Brain microvascular endothelial cell (primary cell): ENCODE measurements at regions not wholly inside any gene's neighbourhood (a gene's known extent, or its start where the extent isn't known, plus 50 kb on each side); places are given as distances from the start of the nearest gene placed in this dataset.
A peak's percentile ranks its signal among the peaks of the same experiment; 100 is the strongest.
"Not testable (repeated sequence)": the region's sequence is repeated elsewhere in the genome, so short reads cannot be mapped to it uniquely, and the experiment has no call there.

ENCODE experiments used
- DNase-seq: peaks from one replicate; pipeline ENCODE4 v3.0.0-alpha.2; 2020
- H3K27ac ChIP-seq: fragments of 250-450 bp; sonication (Bioruptor Pico); 2 replicates; pipeline ENCODE4 v1.5.1; 2020; ENCODE audit warnings: mild to moderate bottlenecking, moderate library complexity
- H3K27me3 ChIP-seq: fragments of 250-450 bp; sonication (Bioruptor Pico); replicated peaks from 2 replicates; pipeline ENCODE4 v1.5.1; 2020; ENCODE audit warnings: mild to moderate bottlenecking
- H3K36me3 ChIP-seq: fragments of 250-450 bp; sonication (Bioruptor Pico); replicated peaks from 2 replicates; pipeline ENCODE4 v1.5.1; 2020; ENCODE audit warnings: mild to moderate bottlenecking
- H3K4me3 ChIP-seq: 2 replicates; pipeline ENCODE4 v1.5.1; 2011; ENCODE audit warnings: low read depth, mild to moderate bottlenecking, control low read depth, low read length, moderate library complexity
- in situ Hi-C: cut with HindIII; loops from 2 replicates; pipeline ENCODE4 v1.10.0; 2017; ENCODE audit warnings: low sequenced_read_pairs, low pct_ligation_motif_present
- TF ChIP-seq, protein P1 (sequence below): IDR thresholded peaks from 2 replicates; pipeline ENCODE4 v1.5.1; 2011; ENCODE audit warnings: low read depth, mild to moderate bottlenecking, moderate library complexity, low read length, control low read depth, inconsistent platforms; ENCODE audit errors: missing control alignments

DNA sequence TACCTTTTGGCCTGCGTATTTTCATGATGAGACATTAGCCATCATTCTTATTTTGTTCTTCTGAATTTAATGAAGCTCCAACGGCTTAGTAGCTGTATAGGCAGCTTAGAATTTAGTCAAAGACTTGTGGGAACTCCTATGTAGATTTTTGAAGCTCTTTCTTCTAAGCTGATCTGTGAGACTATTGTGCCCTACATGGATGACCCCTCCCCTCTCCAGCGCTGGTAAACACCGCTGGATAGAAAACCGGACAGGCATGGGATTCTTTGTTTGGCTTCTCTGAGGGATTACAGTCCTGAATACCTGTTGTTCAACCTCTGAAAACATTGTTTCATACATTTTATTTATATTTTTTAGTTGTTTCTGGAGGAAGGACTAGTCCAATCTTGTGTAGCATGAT lies 1353.4 kb downstream of the GRIK2 start:
- TF ChIP-seq, protein P1, sequence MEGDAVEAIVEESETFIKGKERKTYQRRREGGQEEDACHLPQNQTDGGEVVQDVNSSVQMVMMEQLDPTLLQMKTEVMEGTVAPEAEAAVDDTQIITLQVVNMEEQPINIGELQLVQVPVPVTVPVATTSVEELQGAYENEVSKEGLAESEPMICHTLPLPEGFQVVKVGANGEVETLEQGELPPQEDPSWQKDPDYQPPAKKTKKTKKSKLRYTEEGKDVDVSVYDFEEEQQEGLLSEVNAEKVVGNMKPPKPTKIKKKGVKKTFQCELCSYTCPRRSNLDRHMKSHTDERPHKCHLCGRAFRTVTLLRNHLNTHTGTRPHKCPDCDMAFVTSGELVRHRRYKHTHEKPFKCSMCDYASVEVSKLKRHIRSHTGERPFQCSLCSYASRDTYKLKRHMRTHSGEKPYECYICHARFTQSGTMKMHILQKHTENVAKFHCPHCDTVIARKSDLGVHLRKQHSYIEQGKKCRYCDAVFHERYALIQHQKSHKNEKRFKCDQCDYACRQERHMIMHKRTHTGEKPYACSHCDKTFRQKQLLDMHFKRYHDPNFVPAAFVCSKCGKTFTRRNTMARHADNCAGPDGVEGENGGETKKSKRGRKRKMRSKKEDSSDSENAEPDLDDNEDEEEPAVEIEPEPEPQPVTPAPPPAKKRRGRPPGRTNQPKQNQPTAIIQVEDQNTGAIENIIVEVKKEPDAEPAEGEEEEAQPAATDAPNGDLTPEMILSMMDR = no peak
- in situ Hi-C loops = no loop called here
- Histone ChIP-seq H3K27me3 (no peaks in the 10 kb centered on the region), H3K36me3 (no peaks in the 10 kb centered on the region), H3K4me3 (no peak overlapping the region), H3K27ac (no peak overlapping the region)
- DNase-seq = no peak

DNA sequence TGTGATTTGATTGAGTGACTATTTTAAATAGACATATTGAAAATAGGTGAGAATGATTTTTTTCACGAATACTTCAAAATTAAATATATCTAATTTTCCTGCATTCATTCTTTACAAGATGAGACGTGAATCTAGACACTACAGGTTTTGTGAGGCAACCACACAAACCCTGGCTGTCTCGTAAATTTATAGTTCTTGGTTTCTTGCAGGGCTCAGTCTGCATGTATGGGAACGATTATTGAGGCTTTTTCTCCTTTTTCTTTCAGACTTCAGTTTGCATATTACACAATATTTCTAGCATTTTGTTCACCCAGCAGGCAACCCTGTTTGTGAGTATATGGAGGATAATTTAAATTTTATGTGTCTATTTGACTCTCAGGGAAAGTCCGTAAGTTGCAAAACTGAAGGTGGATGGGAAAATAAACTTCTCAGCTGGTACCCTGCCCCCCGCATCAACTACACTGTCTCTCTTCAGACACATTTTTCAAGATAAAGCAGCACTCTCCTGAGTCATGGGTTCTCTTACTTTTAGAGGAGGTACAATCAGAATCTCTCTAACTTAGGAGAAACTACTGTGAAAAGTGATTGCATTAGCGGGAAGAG lies 1349.3 kb downstream of the GRIK2 start:
- TF ChIP-seq, protein P1 = no peak
- Histone ChIP-seq H3K27me3 (no peaks in the 10 kb centered on the region), H3K36me3 (no peaks in the 10 kb centered on the region), H3K27ac (no peak overlapping the region), H3K4me3 (no peak overlapping the region)
- in situ Hi-C loops = no loop called here
- no peak for DNase-seq

DNA sequence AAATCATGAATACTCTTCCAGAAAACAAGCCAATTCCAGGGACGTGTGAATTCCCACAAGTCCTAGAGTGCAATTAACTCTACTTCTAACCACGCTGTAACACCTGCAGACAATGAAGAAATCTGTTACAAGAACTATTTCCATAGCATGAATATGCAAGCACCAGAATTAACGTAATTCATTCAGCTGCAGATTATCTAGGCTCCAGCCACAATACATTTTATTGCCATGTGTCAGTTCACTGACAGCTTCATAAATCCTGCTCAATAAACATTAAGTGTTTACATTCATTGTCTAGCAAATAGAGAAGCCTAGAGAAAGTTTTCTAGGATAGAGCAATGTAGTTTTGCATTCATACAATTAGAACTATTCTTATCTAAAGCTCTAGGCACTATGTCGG lies 1348.5 kb downstream of the GRIK2 start:
- DNase-seq = no peak
- H3K36me3 ChIP-seq = no peaks in the 10 kb centered on the region
- no peaks in the 10 kb centered on the region for H3K27me3 ChIP-seq
- in situ Hi-C loops = no loop called here
- TF ChIP-seq, protein P1 = no peak
- no peak overlapping the region for H3K27ac ChIP-seq
- no peak overlapping the region for H3K4me3 ChIP-seq

DNA sequence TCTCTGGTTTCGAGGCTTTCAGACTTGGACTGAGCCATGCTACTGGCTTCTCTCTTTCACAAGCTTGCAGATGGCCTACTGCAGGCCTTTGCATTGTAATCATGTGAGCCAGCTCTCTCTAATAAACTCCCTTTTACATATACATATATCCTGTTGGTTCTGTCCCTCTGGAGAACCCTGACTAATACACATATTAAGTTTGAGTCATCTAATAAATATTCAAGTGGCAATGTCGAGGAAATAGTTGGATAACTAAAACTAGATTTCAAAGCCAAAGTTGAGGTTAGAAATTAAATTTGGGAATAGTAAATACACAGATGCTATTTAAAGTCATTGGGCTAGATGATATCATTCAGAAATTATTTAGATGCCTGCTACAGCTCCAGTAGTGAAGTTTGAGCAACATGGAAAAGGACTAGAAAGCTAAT lies 1343.4 kb downstream of the GRIK2 start:
- Histone ChIP-seq H3K27ac (peak overlapping the region; percentile 26), H3K36me3 (no peaks in the 10 kb centered on the region)
- TF ChIP-seq, protein P1 = no peak

DNA sequence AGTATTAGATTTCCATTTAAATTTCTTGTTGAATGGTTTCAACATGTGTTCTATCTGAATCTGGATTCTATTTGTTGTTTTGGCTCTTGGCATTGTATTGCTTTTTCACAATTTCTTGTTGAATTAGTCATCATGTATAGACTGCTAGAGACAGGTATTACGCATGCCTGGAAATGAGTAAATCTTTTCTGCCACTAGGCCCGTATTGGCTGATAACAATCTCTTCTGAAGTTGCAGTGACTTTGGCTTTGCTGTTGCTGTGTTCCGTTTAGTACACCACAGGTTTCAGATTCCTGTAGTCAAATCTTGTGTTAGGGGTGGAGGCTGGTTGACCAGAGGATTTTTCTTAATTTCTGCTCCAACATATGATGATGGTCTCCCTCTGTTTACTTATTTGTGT lies 1339.4 kb downstream of the GRIK2 start:
- TF ChIP-seq, protein P1 = no peak
- Histone ChIP-seq H3K4me3 (no peak overlapping the region), H3K27ac (no peak overlapping the region), H3K36me3 (no peaks in the 10 kb centered on the region), H3K27me3 (no peaks in the 10 kb centered on the region)
- in situ Hi-C loops = no loop called here
- no peak for DNase-seq

More for the DNA sequence above, 1343.4 kb downstream of the GRIK2 start:
- peak; percentile 57 for DNase-seq
- H3K4me3 ChIP-seq = no peak overlapping the region
- in situ Hi-C loops = no loop called here
- H3K27me3 ChIP-seq = no peaks in the 10 kb centered on the region

DNA sequence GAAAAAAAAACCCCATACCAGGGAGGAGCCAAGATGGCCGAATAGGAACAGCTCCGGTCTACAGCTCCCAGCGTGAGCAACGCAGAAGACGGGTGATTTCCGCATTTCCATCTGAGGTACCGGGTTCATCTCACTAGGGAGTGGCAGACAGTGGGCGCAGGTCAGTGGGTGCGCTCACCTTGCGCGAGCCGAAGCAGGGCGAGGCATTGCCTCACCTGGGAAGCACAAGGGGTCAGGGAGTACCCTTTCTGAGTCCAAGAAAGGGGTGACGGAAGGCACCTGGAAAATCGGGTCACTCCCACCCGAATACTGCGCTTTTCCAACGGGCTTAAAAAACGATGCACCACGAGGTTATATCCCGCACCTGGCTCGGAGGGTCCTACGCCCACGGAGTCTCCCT lies 1328.6 kb downstream of the GRIK2 start:
- H3K27ac ChIP-seq, H3K4me3 ChIP-seq, H3K36me3 ChIP-seq, in situ Hi-C loops, DNase-seq, H3K27me3 ChIP-seq: not testable (repeated sequence)
